ENCODE measurements at regions not wholly inside any gene's neighbourhood (a gene's known extent, or its start where the extent isn't known, plus 50 kb on each side); places are given as distances from the start of the nearest gene placed in this dataset.

- intact Hi-C loops (cut with DNase I; ENCODE audit: low total_unique reads): no loop called here
- 57 to 86% (median 63%) methylated on average over 3 of the region's 3 CpGs; no CpG with 5 or more reads in 2 of the 5 donors for WGBS, 5 donors
- TF ChIP-seq, protein P1, sequence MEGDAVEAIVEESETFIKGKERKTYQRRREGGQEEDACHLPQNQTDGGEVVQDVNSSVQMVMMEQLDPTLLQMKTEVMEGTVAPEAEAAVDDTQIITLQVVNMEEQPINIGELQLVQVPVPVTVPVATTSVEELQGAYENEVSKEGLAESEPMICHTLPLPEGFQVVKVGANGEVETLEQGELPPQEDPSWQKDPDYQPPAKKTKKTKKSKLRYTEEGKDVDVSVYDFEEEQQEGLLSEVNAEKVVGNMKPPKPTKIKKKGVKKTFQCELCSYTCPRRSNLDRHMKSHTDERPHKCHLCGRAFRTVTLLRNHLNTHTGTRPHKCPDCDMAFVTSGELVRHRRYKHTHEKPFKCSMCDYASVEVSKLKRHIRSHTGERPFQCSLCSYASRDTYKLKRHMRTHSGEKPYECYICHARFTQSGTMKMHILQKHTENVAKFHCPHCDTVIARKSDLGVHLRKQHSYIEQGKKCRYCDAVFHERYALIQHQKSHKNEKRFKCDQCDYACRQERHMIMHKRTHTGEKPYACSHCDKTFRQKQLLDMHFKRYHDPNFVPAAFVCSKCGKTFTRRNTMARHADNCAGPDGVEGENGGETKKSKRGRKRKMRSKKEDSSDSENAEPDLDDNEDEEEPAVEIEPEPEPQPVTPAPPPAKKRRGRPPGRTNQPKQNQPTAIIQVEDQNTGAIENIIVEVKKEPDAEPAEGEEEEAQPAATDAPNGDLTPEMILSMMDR (IDR thresholded peaks at IDR 0.05 in 8 of 11, conservative IDR thresholded peaks at IDR 0.05 in 3 of 11): no peak
- no peak overlapping the region for H3K27ac ChIP-seq
- DNase-seq: no peak
- no peaks in the 10 kb centered on the region for H3K4me1 ChIP-seq
- H3K36me3 ChIP-seq: no peaks in the 10 kb centered on the region
- H3K4me3 ChIP-seq: no peak overlapping the region
- no peaks in the 10 kb centered on the region for H3K9me3 ChIP-seq
- no peaks in the 10 kb centered on the region for H3K27me3 ChIP-seq (replicated peaks in 1 of 7)
These were observed 190.4 kb downstream of the DDX3Y start for GRCh38 chrY:13094904-13095600.

DNA sequence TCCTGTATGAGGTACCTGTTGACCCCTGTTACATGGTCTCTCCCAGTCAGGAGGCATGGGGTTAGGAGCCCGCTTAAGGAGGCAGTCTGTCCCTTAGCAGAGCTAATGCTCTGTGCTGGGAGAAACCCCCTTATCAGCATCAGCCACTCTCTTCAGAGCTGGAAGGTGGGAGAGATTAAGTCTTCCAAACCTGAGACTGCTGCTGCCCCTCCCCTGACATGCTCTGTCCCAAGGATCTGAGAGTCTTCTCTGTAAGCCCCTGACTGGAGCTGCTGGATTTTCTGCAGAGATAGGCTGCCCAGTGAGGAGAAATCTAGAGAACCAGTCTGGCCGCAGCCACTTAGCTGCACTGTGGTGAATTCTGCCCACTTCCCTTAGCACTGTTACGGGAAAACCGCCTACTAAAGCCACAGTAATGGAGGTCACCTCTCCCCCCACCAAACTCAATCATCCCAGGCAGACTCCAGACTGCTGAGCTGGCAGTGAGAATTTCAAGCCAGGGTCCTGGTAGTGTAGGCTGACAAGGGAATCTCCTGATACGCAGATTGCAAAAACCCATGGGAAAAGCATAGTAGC, 222.3 kb downstream of the DDX3Y start:
- Histone ChIP-seq H3K4me1 (no peaks in the 10 kb centered on the region), H3K27ac (no peak overlapping the region), H3K36me3 (no peaks in the 10 kb centered on the region), H3K27me3 (replicated peaks in 1 of 7) (no peaks in the 10 kb centered on the region), H3K9me3 (no peaks in the 10 kb centered on the region), H3K4me3 (no peak overlapping the region)
- intact Hi-C loops (cut with DNase I; ENCODE audit: low total_unique reads): no loop called here
- no peak for DNase-seq
- TF ChIP-seq, protein P1 (IDR thresholded peaks at IDR 0.05 in 8 of 11, conservative IDR thresholded peaks at IDR 0.05 in 3 of 11): no peak
- TF ChIP-seq POLR2A (IDR thresholded peaks at IDR 0.05) (no peak), POLR2AphosphoS5 (IDR thresholded peaks at IDR 0.05) (no peak)
- WGBS, 5 donors: 33 to 54% (median 50%) methylated on average over 2 to 5 of the region's 5 CpGs; no CpG with 5 or more reads in 2 of the 5 donors

- Histone ChIP-seq H3K27me3 (replicated peaks in 1 of 7) (no peaks in the 10 kb centered on the region), H3K36me3 (no peaks in the 10 kb centered on the region), H3K4me3 (no peak overlapping the region), H3K27ac (no peak overlapping the region), H3K9me3 (no peaks in the 10 kb centered on the region), H3K4me1 (no peaks in the 10 kb centered on the region)
- no peak for DNase-seq
- intact Hi-C loops (cut with DNase I; ENCODE audit: low total_unique reads): no loop called here
- no peak for TF ChIP-seq POLR2A (IDR thresholded peaks at IDR 0.05)
- no peak for TF ChIP-seq POLR2AphosphoS5 (IDR thresholded peaks at IDR 0.05)
- TF ChIP-seq, protein P1 (IDR thresholded peaks at IDR 0.05 in 8 of 11, conservative IDR thresholded peaks at IDR 0.05 in 3 of 11): no peak
These were observed 222.8 kb downstream of the DDX3Y start for GRCh38 chrY:13127476-13127875.

GRCh38 chrY:13149148-13149547, 244.5 kb downstream of the DDX3Y start:
- TF ChIP-seq, protein P1 (IDR thresholded peaks at IDR 0.05 in 8 of 11, conservative IDR thresholded peaks at IDR 0.05 in 3 of 11): no peak
- TF ChIP-seq POLR2AphosphoS5 (IDR thresholded peaks at IDR 0.05) (no peak), POLR2A (IDR thresholded peaks at IDR 0.05) (no peak)

More at GRCh38 chrY:13149148-13149547, 244.5 kb downstream of the DDX3Y start:
- peak overlapping the region in 1 of 8 donors; percentile 50 for H3K27ac ChIP-seq
- intact Hi-C loops (cut with DNase I; ENCODE audit: low total_unique reads): no loop called here
- H3K9me3 ChIP-seq: no peaks in the 10 kb centered on the region
- peaks cover 0 to 8% (median 0%) of the 10 kb centered on the region in 6 donors for H3K4me1 ChIP-seq
- H3K27me3 ChIP-seq (replicated peaks in 1 of 7): no peaks in the 10 kb centered on the region
- no peaks in the 10 kb centered on the region for H3K36me3 ChIP-seq
- no peak for DNase-seq
- H3K4me3 ChIP-seq: peak overlapping the region in 3 of 8 donors; percentile 10 to 20 (median 19)
